ENCODE measurements at regions not wholly inside any gene's neighbourhood (a gene's known extent, or its start where the extent isn't known, plus 50 kb on each side); places are given as distances from the start of the nearest gene placed in this dataset.

- Histone ChIP-seq H3K27ac (ENCODE audit: insufficient read depth, low read depth, low read length, poor library complexity, severe bottlenecking) (no peak overlapping the region), H3K9me3 (ENCODE audit: control insufficient read depth, low read length) (no peaks in the 10 kb centered on the region), H3K4me1 (ENCODE audit: control insufficient read depth, insufficient read depth, low read length) (peaks cover 24% of the 10 kb centered on the region), H3K36me3 (ENCODE audit: control insufficient read depth, insufficient read depth, low read length) (no peaks in the 10 kb centered on the region), H3K4me3 (ENCODE audit: insufficient read depth, low read depth, low read length) (no peak overlapping the region), H3K27me3 (ENCODE audit: control insufficient read depth, insufficient read depth, low read length, poor library complexity, severe bottlenecking) (no peaks in the 10 kb centered on the region)
- WGBS, 2 experiments = 89 to 90% methylated on average over 18 of the region's 18 CpGs
These were observed 357.2 kb upstream of the TNRC6C start for GRCh38 chr17:77601054-77601979.

- Histone ChIP-seq H3K9me3 (ENCODE audit: control insufficient read depth, low read length) (no peaks in the 10 kb centered on the region), H3K27me3 (ENCODE audit: control insufficient read depth, insufficient read depth, low read length, poor library complexity, severe bottlenecking) (no peaks in the 10 kb centered on the region), H3K4me3 (ENCODE audit: insufficient read depth, low read depth, low read length) (no peak overlapping the region), H3K27ac (ENCODE audit: insufficient read depth, low read depth, low read length, poor library complexity, severe bottlenecking) (no peak overlapping the region), H3K36me3 (ENCODE audit: control insufficient read depth, insufficient read depth, low read length) (no peaks in the 10 kb centered on the region), H3K4me1 (ENCODE audit: control insufficient read depth, insufficient read depth, low read length) (peaks cover 16% of the 10 kb centered on the region)
- 94% methylated on average over 11 of the region's 11 CpGs for WGBS, 2 experiments
These were observed 356.3 kb upstream of the TNRC6C start for GRCh38 chr17:77602062-77602746.

GRCh38 chr17:77602883-77603640 lies 355.4 kb upstream of the TNRC6C start:
- Histone ChIP-seq H3K4me3 (ENCODE audit: insufficient read depth, low read depth, low read length) (no peak overlapping the region), H3K4me1 (ENCODE audit: control insufficient read depth, insufficient read depth, low read length) (peaks cover 9% of the 10 kb centered on the region), H3K36me3 (ENCODE audit: control insufficient read depth, insufficient read depth, low read length) (no peaks in the 10 kb centered on the region), H3K9me3 (ENCODE audit: control insufficient read depth, low read length) (no peaks in the 10 kb centered on the region), H3K27me3 (ENCODE audit: control insufficient read depth, insufficient read depth, low read length, poor library complexity, severe bottlenecking) (no peaks in the 10 kb centered on the region), H3K27ac (ENCODE audit: insufficient read depth, low read depth, low read length, poor library complexity, severe bottlenecking) (no peak overlapping the region)
- 89 to 91% methylated on average over 24 of the region's 24 CpGs for WGBS, 2 experiments

GRCh38 chr17:77604301-77604972 lies 354.1 kb upstream of the TNRC6C start:
- no peaks in the 10 kb centered on the region for H3K27me3 ChIP-seq (ENCODE audit: control insufficient read depth, insufficient read depth, low read length, poor library complexity, severe bottlenecking)
- peaks cover 7% of the 10 kb centered on the region for H3K4me1 ChIP-seq (ENCODE audit: control insufficient read depth, insufficient read depth, low read length)
- no peaks in the 10 kb centered on the region for H3K9me3 ChIP-seq (ENCODE audit: control insufficient read depth, low read length)
- H3K27ac ChIP-seq (ENCODE audit: insufficient read depth, low read depth, low read length, poor library complexity, severe bottlenecking) = no peak overlapping the region
- no peaks in the 10 kb centered on the region for H3K36me3 ChIP-seq (ENCODE audit: control insufficient read depth, insufficient read depth, low read length)
- 95% methylated on average over 15 of the region's 15 CpGs for WGBS, 2 experiments
- no peak overlapping the region for H3K4me3 ChIP-seq (ENCODE audit: insufficient read depth, low read depth, low read length)

GRCh38 chr17:77604973-77605313 lies 353.6 kb upstream of the TNRC6C start:
- Histone ChIP-seq H3K36me3 (ENCODE audit: control insufficient read depth, insufficient read depth, low read length) (no peaks in the 10 kb centered on the region), H3K27ac (ENCODE audit: insufficient read depth, low read depth, low read length, poor library complexity, severe bottlenecking) (no peak overlapping the region), H3K27me3 (ENCODE audit: control insufficient read depth, insufficient read depth, low read length, poor library complexity, severe bottlenecking) (no peaks in the 10 kb centered on the region), H3K4me3 (ENCODE audit: insufficient read depth, low read depth, low read length) (no peak overlapping the region), H3K4me1 (ENCODE audit: control insufficient read depth, insufficient read depth, low read length) (peaks cover 7% of the 10 kb centered on the region), H3K9me3 (ENCODE audit: control insufficient read depth, low read length) (no peaks in the 10 kb centered on the region)
- WGBS, 2 experiments = 95% methylated on average over 2 to 3 of the region's 3 CpGs

- no peaks in the 10 kb centered on the region for H3K36me3 ChIP-seq (ENCODE audit: control insufficient read depth, insufficient read depth, low read length)
- H3K4me1 ChIP-seq (ENCODE audit: control insufficient read depth, insufficient read depth, low read length) = peaks cover 4% of the 10 kb centered on the region
- no peaks in the 10 kb centered on the region for H3K9me3 ChIP-seq (ENCODE audit: control insufficient read depth, low read length)
- no peak overlapping the region for H3K27ac ChIP-seq (ENCODE audit: insufficient read depth, low read depth, low read length, poor library complexity, severe bottlenecking)
- 90 to 92% methylated on average over 12 of the region's 12 CpGs for WGBS, 2 experiments
- H3K4me3 ChIP-seq (ENCODE audit: insufficient read depth, low read depth, low read length) = no peak overlapping the region
- no peaks in the 10 kb centered on the region for H3K27me3 ChIP-seq (ENCODE audit: control insufficient read depth, insufficient read depth, low read length, poor library complexity, severe bottlenecking)
These were observed 352.2 kb upstream of the TNRC6C start for GRCh38 chr17:77606146-77606864.

GRCh38 chr17:77606865-77607210 lies 351.7 kb upstream of the TNRC6C start:
- Histone ChIP-seq H3K27ac (ENCODE audit: insufficient read depth, low read depth, low read length, poor library complexity, severe bottlenecking) (no peak overlapping the region), H3K4me3 (ENCODE audit: insufficient read depth, low read depth, low read length) (no peak overlapping the region), H3K9me3 (ENCODE audit: control insufficient read depth, low read length) (no peaks in the 10 kb centered on the region), H3K4me1 (ENCODE audit: control insufficient read depth, insufficient read depth, low read length) (no peaks in the 10 kb centered on the region), H3K36me3 (ENCODE audit: control insufficient read depth, insufficient read depth, low read length) (no peaks in the 10 kb centered on the region), H3K27me3 (ENCODE audit: control insufficient read depth, insufficient read depth, low read length, poor library complexity, severe bottlenecking) (no peaks in the 10 kb centered on the region)
- 74 to 76% methylated on average over 6 of the region's 6 CpGs for WGBS, 2 experiments

- no peaks in the 10 kb centered on the region for H3K27me3 ChIP-seq (ENCODE audit: control insufficient read depth, insufficient read depth, low read length, poor library complexity, severe bottlenecking)
- no peaks in the 10 kb centered on the region for H3K9me3 ChIP-seq (ENCODE audit: control insufficient read depth, low read length)
- H3K4me3 ChIP-seq (ENCODE audit: insufficient read depth, low read depth, low read length) = no peak overlapping the region
- 88 to 90% methylated on average over 8 of the region's 8 CpGs for WGBS, 2 experiments
- H3K36me3 ChIP-seq (ENCODE audit: control insufficient read depth, insufficient read depth, low read length) = no peaks in the 10 kb centered on the region
- H3K4me1 ChIP-seq (ENCODE audit: control insufficient read depth, insufficient read depth, low read length) = no peaks in the 10 kb centered on the region
- no peak overlapping the region for H3K27ac ChIP-seq (ENCODE audit: insufficient read depth, low read depth, low read length, poor library complexity, severe bottlenecking)
These were observed 350.9 kb upstream of the TNRC6C start for GRCh38 chr17:77607606-77608005.

GRCh38 chr17:77608431-77608830 lies 350.1 kb upstream of the TNRC6C start:
- WGBS, 2 experiments = 92 to 96% methylated on average over 9 to 10 of the region's 10 CpGs
- Histone ChIP-seq H3K9me3 (ENCODE audit: control insufficient read depth, low read length) (no peaks in the 10 kb centered on the region), H3K36me3 (ENCODE audit: control insufficient read depth, insufficient read depth, low read length) (no peaks in the 10 kb centered on the region)

More at GRCh38 chr17:77608431-77608830, 350.1 kb upstream of the TNRC6C start:
- H3K27ac ChIP-seq (ENCODE audit: insufficient read depth, low read depth, low read length, poor library complexity, severe bottlenecking) = no peak overlapping the region
- H3K4me1 ChIP-seq (ENCODE audit: control insufficient read depth, insufficient read depth, low read length) = no peaks in the 10 kb centered on the region
- no peaks in the 10 kb centered on the region for H3K27me3 ChIP-seq (ENCODE audit: control insufficient read depth, insufficient read depth, low read length, poor library complexity, severe bottlenecking)
- H3K4me3 ChIP-seq (ENCODE audit: insufficient read depth, low read depth, low read length) = no peak overlapping the region

All from ectodermal cell (in vitro differentiated cells).